IMR-90 (cell line): ENCODE measurements at regions not wholly inside any gene's neighbourhood (a gene's known extent, or its start where the extent isn't known, plus 50 kb on each side); places are given as distances from the start of the nearest gene placed in this dataset.

Experiments
- ATAC-seq: fragments of 200-7000 bp; cut with Tn5 transposase; 2 replicates; pipeline ENCODE4 v1.9.1; 2020; ENCODE audit warnings: low read depth, mild to moderate bottlenecking, moderate library complexity
- BruUV-seq: library from RNA; stranded (reverse); fragments of 400-500 nt; replicated peaks from 2 replicates; lab custom pipeline; 2021; lab: Mats Ljungman, UMichigan
- CTCF ChIA-PET: fragments of 300-600 bp; formaldehyde crosslinking; extraction: SDS; loops from one replicate; lab custom pipeline; 2021; ENCODE audit warnings: antibody characterized with exemption; lab: Yijun Ruan, JAX
- POLR2A ChIA-PET: fragments of 300-600 bp; sonication (Branson Sonifier 250); formaldehyde crosslinking; loops from one replicate; lab custom pipeline; 2022; ENCODE audit warnings: antibody characterized with exemption; ENCODE audit not compliant: unreplicated experiment; lab: Charles Lee
- DNase-seq: peaks from one replicate; pipeline ENCODE4 v3.0.0; 2013
- H2AFZ ChIP-seq: replicated peaks from 2 replicates; pipeline ENCODE3; 2013; ENCODE audit warnings: low read length, mild to moderate bottlenecking; ENCODE audit not compliant: poor library complexity
- H2AK5ac ChIP-seq: 2 replicates; pipeline ENCODE4 v1.6.1; 2013; ENCODE audit warnings: low read depth, low read length, inconsistent platforms
- H2AK9ac ChIP-seq: replicated peaks from 2 replicates; pipeline ENCODE3; 2013; ENCODE audit warnings: mild to moderate bottlenecking, low read depth, low read length, moderate library complexity; ENCODE audit not compliant: poor library complexity
- H2BK120ac ChIP-seq: 2 replicates; pipeline ENCODE4 v1.6.1; 2013; ENCODE audit warnings: low read depth, low read length, inconsistent platforms
- H2BK15ac ChIP-seq: 3 replicates; pipeline ENCODE4 v1.6.1; 2013; ENCODE audit warnings: low read depth, low read length, inconsistent platforms
- H2BK20ac ChIP-seq: 2 replicates; pipeline ENCODE4 v1.6.1; 2013; ENCODE audit warnings: low read depth, mild to moderate bottlenecking, inconsistent platforms, low read length, moderate library complexity
- H2BK5ac ChIP-seq: 2 replicates; pipeline ENCODE4 v1.6.1; 2013; ENCODE audit warnings: mild to moderate bottlenecking, low read depth, low read length, inconsistent platforms; ENCODE audit not compliant: poor library complexity, severe bottlenecking
- H3K14ac ChIP-seq: replicated peaks from 2 replicates; pipeline ENCODE4 v1.6.1; 2013; ENCODE audit warnings: low read depth, low read length, inconsistent platforms
- H3K18ac ChIP-seq: 2 replicates; pipeline ENCODE4 v1.6.1; 2013; ENCODE audit warnings: low read depth, low read length, control low read depth
- H3K23ac ChIP-seq: 2 replicates; pipeline ENCODE4 v1.6.1; 2013; ENCODE audit warnings: low read depth, low read length, inconsistent platforms
- H3K27ac ChIP-seq: 2 replicates; pipeline ENCODE4 v1.5.1; 2013; ENCODE audit warnings: mild to moderate bottlenecking, control low read depth, low read length; ENCODE audit not compliant: insufficient read depth
- H3K27me3 ChIP-seq: 2 replicates; pipeline ENCODE4 v1.6.1; 2013; ENCODE audit warnings: low read length; ENCODE audit not compliant: control insufficient read depth, insufficient read depth
- H3K36me3 ChIP-seq: 2 replicates; pipeline ENCODE4 v1.6.1; 2013; ENCODE audit warnings: low read length, mixed read lengths; ENCODE audit not compliant: control insufficient read depth, insufficient read depth
- H3K4ac ChIP-seq: 2 replicates; pipeline ENCODE4 v1.6.1; 2013; ENCODE audit warnings: low read depth, low read length, inconsistent platforms
- H3K4me1 ChIP-seq: 2 replicates; pipeline ENCODE4 v1.6.1; 2013; ENCODE audit warnings: low read length, mixed read lengths; ENCODE audit not compliant: control insufficient read depth, insufficient read depth
- H3K4me2 ChIP-seq: 2 replicates; pipeline ENCODE4 v1.6.1; 2013; ENCODE audit warnings: low read depth, mild to moderate bottlenecking, control low read depth, low read length, moderate library complexity
- H3K4me3 ChIP-seq: 2 replicates; pipeline ENCODE4 v1.5.1; 2013; ENCODE audit warnings: low read depth, mild to moderate bottlenecking, control low read depth, low read length, moderate library complexity; ENCODE audit not compliant: insufficient read depth
- H3K56ac ChIP-seq: 2 replicates; pipeline ENCODE4 v1.6.1; 2013; ENCODE audit warnings: low read length, inconsistent platforms; ENCODE audit not compliant: insufficient read depth; ENCODE audit errors: extremely low read depth
- H3K79me1 ChIP-seq, 2 experiments: 2 replicates each; pipeline ENCODE4 v1.6.1; 2013; ENCODE audit warnings: low read length in 2 of 2, inconsistent platforms in 1 of 2, low read depth in 1 of 2
- H3K9ac ChIP-seq: 2 replicates; pipeline ENCODE4 v1.6.1; 2013; ENCODE audit warnings: low read depth, low read length, control low read depth
- H3K9me1 ChIP-seq: 2 replicates; pipeline ENCODE4 v1.6.1; 2013; ENCODE audit warnings: low read length, inconsistent platforms; ENCODE audit not compliant: insufficient read depth
- H3K9me3 ChIP-seq: 2 replicates; pipeline ENCODE4 v1.6.1; 2013; ENCODE audit warnings: low read length; ENCODE audit not compliant: control insufficient read depth, insufficient read depth
- H4K20me1 ChIP-seq: 2 replicates; pipeline ENCODE4 v1.6.1; 2013; ENCODE audit warnings: low read length, inconsistent platforms; ENCODE audit not compliant: insufficient read depth
- H4K5ac ChIP-seq: 2 replicates; pipeline ENCODE4 v1.6.1; 2013; ENCODE audit warnings: mild to moderate bottlenecking, low read depth, low read length, control low read depth
- H4K8ac ChIP-seq, 2 experiments: 2 replicates each; pipeline ENCODE4 v1.6.1; 2013; ENCODE audit warnings: low read depth in 2 of 2, low read length in 2 of 2, control low read depth in 1 of 2, inconsistent platforms in 1 of 2
- H4K91ac ChIP-seq: 2 replicates; pipeline ENCODE4 v1.6.1; 2013; ENCODE audit warnings: low read depth, low read length, inconsistent platforms; ENCODE audit not compliant: insufficient read depth
- BHLHE40 ChIP-seq: fragments of 150-350 bp; IDR thresholded peaks from 2 replicates; pipeline ENCODE4 v1.6.1; 2016; ENCODE audit warnings: mild to moderate bottlenecking, low read depth, low read length
- CEBPB ChIP-seq: IDR thresholded peaks from 2 replicates; pipeline ENCODE4 v1.6.1; 2012; ENCODE audit warnings: low read depth, low read length, improper control_type of control experiment
- CHD1 ChIP-seq: IDR thresholded peaks from 2 replicates; pipeline ENCODE4 v1.6.1; 2012; ENCODE audit warnings: low read depth, low read length, improper control_type of control experiment
- FOS ChIP-seq: fragments of 150-350 bp; IDR thresholded peaks from 2 replicates; pipeline ENCODE4 v1.6.1; 2016; ENCODE audit warnings: low read depth, low read length
- MAFK ChIP-seq: IDR thresholded peaks from 2 replicates; pipeline ENCODE4 v1.6.1; 2012; ENCODE audit warnings: low read depth, low read length, improper control_type of control experiment
- MXI1 ChIP-seq: IDR thresholded peaks from 2 replicates; pipeline ENCODE4 v1.6.1; 2012; ENCODE audit warnings: low read depth, mild to moderate bottlenecking, low read length, moderate library complexity, borderline replicate concordance
- NFE2L2 ChIP-seq: fragments of 150-350 bp; IDR thresholded peaks from 2 replicates; pipeline ENCODE4 v1.6.1; 2016; ENCODE audit warnings: low read depth, mild to moderate bottlenecking, low read length
- POLR2A ChIP-seq: IDR thresholded peaks from 2 replicates; pipeline ENCODE4 v1.6.1; 2012; ENCODE audit warnings: mild to moderate bottlenecking, low read depth, low read length
- RAD21 ChIP-seq: IDR thresholded peaks from 2 replicates; pipeline ENCODE4 v1.6.1; 2012; ENCODE audit warnings: low read length, improper control_type of control experiment
- RCOR1 ChIP-seq: IDR thresholded peaks from 2 replicates; pipeline ENCODE4 v1.6.1; 2012; ENCODE audit warnings: mild to moderate bottlenecking, low read length, improper control_type of control experiment; ENCODE audit not compliant: insufficient replicate concordance
- RFX5 ChIP-seq: IDR thresholded peaks from 2 replicates; pipeline ENCODE4 v1.8.0; 2012; ENCODE audit warnings: low read depth, mild to moderate bottlenecking, low read length, moderate library complexity
- SMC3 ChIP-seq: fragments of 150-350 bp; IDR thresholded peaks from 2 replicates; pipeline ENCODE4 v1.6.1; 2016; ENCODE audit warnings: low read depth, mild to moderate bottlenecking, antibody characterized with exemption, low read length, moderate library complexity
- USF2 ChIP-seq: fragments of 150-350 bp; IDR thresholded peaks from 2 replicates; pipeline ENCODE4 v1.6.1; 2017; ENCODE audit warnings: mild to moderate bottlenecking, antibody characterized with exemption, low read length, low read depth
- WGBS, 2 experiments: methylation state at CpG; one replicate each; pipeline versions ENCODE4 v1.1.5 to v1.1.7; 2013; ENCODE audit warnings: missing lambda C conversion rate in 2 of 2; ENCODE audit not compliant: insufficient read length in 1 of 2; ENCODE audit errors: extremely low coverage in 2 of 2; 5-methylcytosine and 5-hydroxymethylcytosine counted together
- dilution Hi-C: fragments of 300-500 bp; cut with HindIII; formaldehyde crosslinking; loops from one replicate; pipeline ENCODE4 v1.14.3; 2018; ENCODE audit warnings: low sequenced_read_pairs; ENCODE audit not compliant: unreplicated experiment
- in situ Hi-C: fragments of 300-500 bp; cut with MboI; formaldehyde crosslinking; loops from 3 replicates; pipeline ENCODE4 v1.14.3; 2019; ENCODE audit warnings: low sequenced_read_pairs, inconsistent platforms, mixed read lengths
- intact Hi-C: fragments of 100-400 bp; cut with micrococcal nuclease; formaldehyde crosslinking; loops from 2 replicates; pipeline ENCODE4 v1.10.0; 2022
- TF ChIP-seq, protein P1 (sequence below): fragments of 150-350 bp; IDR thresholded peaks from 2 replicates; pipeline ENCODE4 v1.6.1; 2016; ENCODE audit warnings: low read depth, mild to moderate bottlenecking, low read length, moderate library complexity, borderline replicate concordance

DNA sequence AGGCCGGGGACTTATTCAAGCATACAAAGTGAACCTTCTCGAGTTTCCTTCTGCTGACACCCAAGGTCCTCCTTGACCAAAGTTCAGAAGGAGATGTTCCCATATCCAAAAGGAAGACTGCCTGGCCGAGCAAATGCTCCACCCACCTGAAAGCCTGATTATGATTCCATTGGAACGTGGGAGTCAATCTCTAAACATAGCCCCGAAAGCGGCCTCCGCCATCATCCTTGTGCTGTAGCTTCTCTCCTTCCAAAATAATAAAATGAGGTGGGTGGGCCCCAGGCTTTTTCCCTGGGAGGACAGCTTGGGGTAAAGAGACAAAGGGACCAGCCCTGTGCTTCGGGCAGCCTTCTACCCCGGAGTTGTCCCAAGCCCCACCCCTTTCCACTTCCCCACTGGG lies 355.6 kb upstream of the SLC30A5 start:
- no peak for TF ChIP-seq RCOR1
- no peak for TF ChIP-seq POLR2A
- TF ChIP-seq BHLHE40 = no peak
- TF ChIP-seq, protein P1, sequence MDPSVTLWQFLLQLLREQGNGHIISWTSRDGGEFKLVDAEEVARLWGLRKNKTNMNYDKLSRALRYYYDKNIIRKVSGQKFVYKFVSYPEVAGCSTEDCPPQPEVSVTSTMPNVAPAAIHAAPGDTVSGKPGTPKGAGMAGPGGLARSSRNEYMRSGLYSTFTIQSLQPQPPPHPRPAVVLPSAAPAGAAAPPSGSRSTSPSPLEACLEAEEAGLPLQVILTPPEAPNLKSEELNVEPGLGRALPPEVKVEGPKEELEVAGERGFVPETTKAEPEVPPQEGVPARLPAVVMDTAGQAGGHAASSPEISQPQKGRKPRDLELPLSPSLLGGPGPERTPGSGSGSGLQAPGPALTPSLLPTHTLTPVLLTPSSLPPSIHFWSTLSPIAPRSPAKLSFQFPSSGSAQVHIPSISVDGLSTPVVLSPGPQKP = no peak
- TF ChIP-seq MXI1 = no peak
- TF ChIP-seq MAFK = no peak
- TF ChIP-seq RFX5 = no peak
- no peak for TF ChIP-seq USF2
- no peak for TF ChIP-seq NFE2L2
- TF ChIP-seq CEBPB = no peak
- TF ChIP-seq RAD21 = no peak
- no peak for TF ChIP-seq FOS
- TF ChIP-seq SMC3 = no peak
- no peak for TF ChIP-seq CHD1
- H3K9ac ChIP-seq = no peak overlapping the region
- no peak overlapping the region for H3K4ac ChIP-seq
- ATAC-seq = no peak
- H2BK15ac ChIP-seq = no peak overlapping the region
- no peak overlapping the region for H3K27ac ChIP-seq
- no peak for DNase-seq
- no peaks in the 10 kb centered on the region for H3K36me3 ChIP-seq
- ChIA-PET POLR2A (no interaction called here), CTCF (no interaction called here)
- no peaks in the 10 kb centered on the region for H3K79me1 ChIP-seq
- dilution Hi-C loops = no loop called here
- H4K91ac ChIP-seq = no peak overlapping the region
- no peaks in the 10 kb centered on the region for H3K27me3 ChIP-seq
- intact Hi-C loops = no loop called here
- no peak overlapping the region for H2AFZ ChIP-seq
- no peak overlapping the region for H3K4me3 ChIP-seq
- H4K5ac ChIP-seq = no peak overlapping the region
- no peaks in the 10 kb centered on the region for H3K9me1 ChIP-seq
- H2AK9ac ChIP-seq = no peak overlapping the region
- no TSS peak for BruUV-seq
- H2BK20ac ChIP-seq = no peak overlapping the region
- WGBS, 2 experiments = 50% methylated on average over 1 of the region's 9 CpGs; no CpG with 5 or more reads in 1 of the 2 experiments
- H3K14ac ChIP-seq = no peak overlapping the region
- H2AK5ac ChIP-seq = no peak overlapping the region
- H3K56ac ChIP-seq = no peak overlapping the region
- in situ Hi-C loops = no loop called here
- no peak overlapping the region for H3K4me2 ChIP-seq
- H2BK120ac ChIP-seq = no peak overlapping the region
- no peak overlapping the region for H2BK5ac ChIP-seq
- H4K20me1 ChIP-seq = no peaks in the 10 kb centered on the region
- H3K23ac ChIP-seq = no peak overlapping the region
- H3K9me3 ChIP-seq = no peaks in the 10 kb centered on the region
- no peak overlapping the region for H3K18ac ChIP-seq
- H4K8ac ChIP-seq = no peak overlapping the region
- no peaks in the 10 kb centered on the region for H3K4me1 ChIP-seq
